Endothelial cell (in vitro differentiated cells): ENCODE measurements at regions not wholly inside any gene's neighbourhood (a gene's known extent, or its start where the extent isn't known, plus 50 kb on each side); places are given as distances from the start of the nearest gene placed in this dataset.
"Not testable (repeated sequence)": the region's sequence is repeated elsewhere in the genome, so short reads cannot be mapped to it uniquely, and the experiment has no call there.

ENCODE experiments used
- DNase-seq: peaks from one replicate; pipeline ENCODE4 v3.0.0; 2021; ENCODE audit warnings: low spot score
- H3K27ac Mint-ChIP-seq: one replicate; pipeline ENCODE4 v1.8.0; 2021; ENCODE audit warnings: mixed read lengths, inconsistent platforms; ENCODE audit not compliant: unreplicated experiment
- H3K27me3 Mint-ChIP-seq: one replicate; pipeline ENCODE4 v1.8.0; 2021; ENCODE audit warnings: mild to moderate bottlenecking, moderate library complexity, mixed read lengths, inconsistent platforms; ENCODE audit not compliant: unreplicated experiment
- H3K36me3 Mint-ChIP-seq: one replicate; pipeline ENCODE4 v1.8.0; 2021; ENCODE audit warnings: mild to moderate bottlenecking, low read depth, mixed read lengths, inconsistent platforms; ENCODE audit not compliant: unreplicated experiment
- H3K4me1 Mint-ChIP-seq: one replicate; pipeline ENCODE4 v1.8.0; 2021; ENCODE audit warnings: mild to moderate bottlenecking, mixed read lengths, inconsistent platforms; ENCODE audit not compliant: unreplicated experiment
- H3K4me3 Mint-ChIP-seq: one replicate; pipeline ENCODE4 v1.8.0; 2021; ENCODE audit warnings: mild to moderate bottlenecking, mixed read lengths, inconsistent platforms; ENCODE audit not compliant: unreplicated experiment
- H3K9me3 Mint-ChIP-seq: one replicate; pipeline ENCODE4 v1.8.0; 2021; ENCODE audit warnings: mixed read lengths, inconsistent platforms; ENCODE audit not compliant: unreplicated experiment
- TF ChIP-seq, protein P1 (sequence below): fragments of 200-600 bp; sonication (generic); IDR thresholded peaks from one replicate; pipeline ENCODE4 v1.5.0; 2021; ENCODE audit warnings: antibody characterized with exemption; ENCODE audit not compliant: unreplicated experiment

- H3K27ac Mint-ChIP-seq, result no peak overlapping the region
- no peaks in the 10 kb centered on the region for H3K36me3 Mint-ChIP-seq
- no peak overlapping the region for H3K4me3 Mint-ChIP-seq
- TF ChIP-seq, protein P1, sequence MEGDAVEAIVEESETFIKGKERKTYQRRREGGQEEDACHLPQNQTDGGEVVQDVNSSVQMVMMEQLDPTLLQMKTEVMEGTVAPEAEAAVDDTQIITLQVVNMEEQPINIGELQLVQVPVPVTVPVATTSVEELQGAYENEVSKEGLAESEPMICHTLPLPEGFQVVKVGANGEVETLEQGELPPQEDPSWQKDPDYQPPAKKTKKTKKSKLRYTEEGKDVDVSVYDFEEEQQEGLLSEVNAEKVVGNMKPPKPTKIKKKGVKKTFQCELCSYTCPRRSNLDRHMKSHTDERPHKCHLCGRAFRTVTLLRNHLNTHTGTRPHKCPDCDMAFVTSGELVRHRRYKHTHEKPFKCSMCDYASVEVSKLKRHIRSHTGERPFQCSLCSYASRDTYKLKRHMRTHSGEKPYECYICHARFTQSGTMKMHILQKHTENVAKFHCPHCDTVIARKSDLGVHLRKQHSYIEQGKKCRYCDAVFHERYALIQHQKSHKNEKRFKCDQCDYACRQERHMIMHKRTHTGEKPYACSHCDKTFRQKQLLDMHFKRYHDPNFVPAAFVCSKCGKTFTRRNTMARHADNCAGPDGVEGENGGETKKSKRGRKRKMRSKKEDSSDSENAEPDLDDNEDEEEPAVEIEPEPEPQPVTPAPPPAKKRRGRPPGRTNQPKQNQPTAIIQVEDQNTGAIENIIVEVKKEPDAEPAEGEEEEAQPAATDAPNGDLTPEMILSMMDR, result no peak
- H3K4me1 Mint-ChIP-seq, result no peaks in the 10 kb centered on the region
- no peaks in the 10 kb centered on the region for H3K27me3 Mint-ChIP-seq
- no peaks in the 10 kb centered on the region for H3K9me3 Mint-ChIP-seq
- no peak for DNase-seq
These were observed 219.7 kb upstream of the SETMAR start for GRCh38 chr3:4083225-4084015.

- Mint-ChIP-seq H3K27me3 (no peaks in the 10 kb centered on the region), H3K4me3 (no peak overlapping the region), H3K36me3 (no peaks in the 10 kb centered on the region), H3K27ac (no peak overlapping the region), H3K9me3 (no peaks in the 10 kb centered on the region), H3K4me1 (no peaks in the 10 kb centered on the region)
- TF ChIP-seq, protein P1, result no peak
- no peak for DNase-seq
These were observed 218.9 kb upstream of the SETMAR start for GRCh38 chr3:4084271-4084670.

- DNase-seq, H3K4me3 Mint-ChIP-seq, H3K27ac Mint-ChIP-seq, H3K4me1 Mint-ChIP-seq, H3K27me3 Mint-ChIP-seq, H3K36me3 Mint-ChIP-seq, H3K9me3 Mint-ChIP-seq: not testable (repeated sequence)
These were observed 216.5 kb upstream of the SETMAR start for GRCh38 chr3:4086662-4087061.

- no peak for DNase-seq
- TF ChIP-seq, protein P1, result no peak
- Mint-ChIP-seq H3K27ac (no peak overlapping the region), H3K9me3 (peaks cover 5% of the 10 kb centered on the region), H3K36me3 (no peaks in the 10 kb centered on the region), H3K27me3 (no peaks in the 10 kb centered on the region), H3K4me3 (no peak overlapping the region), H3K4me1 (no peaks in the 10 kb centered on the region)
These were observed 211.4 kb upstream of the SETMAR start for GRCh38 chr3:4091786-4092185.

- no peaks in the 10 kb centered on the region for H3K9me3 Mint-ChIP-seq
- H3K4me1 Mint-ChIP-seq, result no peaks in the 10 kb centered on the region
- H3K27me3 Mint-ChIP-seq, result no peaks in the 10 kb centered on the region
- no peak overlapping the region for H3K4me3 Mint-ChIP-seq
- DNase-seq, result no peak
- TF ChIP-seq, protein P1, result no peak
- no peak overlapping the region for H3K27ac Mint-ChIP-seq
- peaks cover 3% of the 10 kb centered on the region for H3K36me3 Mint-ChIP-seq
These were observed 205.4 kb upstream of the SETMAR start for GRCh38 chr3:4097801-4098200.
